GM19372 (cell line): ENCODE measurements at regions not wholly inside any gene's neighbourhood (a gene's known extent, or its start where the extent isn't known, plus 50 kb on each side); places are given as distances from the start of the nearest gene placed in this dataset.

Experiments
- ATAC-seq: cut with Tn5 transposase; IDR thresholded peaks from one replicate; pipeline ENCODE4 v1.9.1; 2021; ENCODE audit warnings: mild to moderate bottlenecking, low read depth, moderate library complexity; ENCODE audit not compliant: unreplicated experiment

DNA sequence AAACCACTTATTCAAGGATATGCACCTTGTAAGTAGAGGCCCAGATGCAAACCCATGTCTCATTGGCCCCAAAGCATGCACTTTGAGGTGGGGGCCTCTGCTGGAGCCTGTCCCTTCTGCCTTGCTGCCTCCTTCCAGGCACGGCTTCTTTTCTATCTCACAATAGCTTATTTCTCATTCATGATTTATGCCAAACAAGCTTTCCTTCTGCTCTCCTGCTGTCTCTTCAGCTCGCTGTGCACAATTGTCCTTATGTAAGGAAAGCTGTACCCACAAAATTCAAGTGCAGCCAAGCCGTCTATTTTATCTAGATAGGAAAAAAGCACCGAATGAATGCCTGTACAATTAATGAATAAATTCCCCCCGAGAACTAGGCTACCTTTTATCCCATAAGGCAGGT is 124.8 kb upstream of the PACRGL start:
- ATAC-seq = no peak

DNA sequence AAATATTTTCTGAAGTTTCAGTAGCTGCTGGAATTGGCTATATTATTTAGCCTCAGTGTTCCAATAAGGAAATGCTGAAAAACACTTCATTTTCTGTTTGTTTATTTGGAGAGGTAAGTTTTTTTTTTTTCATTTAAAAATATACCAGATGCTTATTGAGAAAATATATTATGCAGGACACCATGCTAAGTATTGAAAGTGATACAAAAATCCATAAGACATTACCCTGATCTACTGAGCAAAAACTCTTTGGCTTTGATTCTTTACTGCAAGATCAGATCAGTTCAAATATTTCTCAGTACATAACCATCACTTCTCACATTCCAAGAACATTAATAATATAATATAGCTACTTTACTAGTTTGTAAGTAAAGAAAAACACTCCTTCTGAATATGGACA is 123.4 kb upstream of the PACRGL start:
- no peak for ATAC-seq

- no peak for ATAC-seq
Measured at GRCh38 chr4:20577702-20578101, 122.6 kb upstream of the PACRGL start.

DNA sequence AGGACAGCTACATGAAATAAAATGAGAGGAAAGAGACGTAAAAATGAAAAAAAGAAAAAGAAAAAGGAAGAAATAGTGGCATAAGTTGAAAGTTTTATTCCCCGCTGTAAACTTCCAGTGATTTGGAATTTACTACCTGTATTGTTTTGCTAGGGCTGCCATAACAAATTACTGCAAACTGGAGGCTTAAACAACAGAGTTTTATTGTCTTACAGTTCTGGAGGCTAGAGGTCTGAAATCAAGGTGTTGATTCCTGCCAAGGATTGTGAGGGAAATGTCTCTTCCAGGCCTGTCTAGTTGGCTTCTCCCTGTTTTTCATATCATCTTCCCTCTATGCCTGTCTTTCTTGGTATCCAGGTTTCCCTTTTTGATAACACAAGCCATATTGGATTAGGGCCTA is 119.4 kb upstream of the PACRGL start:
- no peak for ATAC-seq

- ATAC-seq = no peak
Measured at GRCh38 chr4:20589436-20589835, 110.8 kb upstream of the PACRGL start.

- ATAC-seq = no peak
Measured at GRCh38 chr4:20590849-20591248, 109.4 kb upstream of the PACRGL start.

DNA sequence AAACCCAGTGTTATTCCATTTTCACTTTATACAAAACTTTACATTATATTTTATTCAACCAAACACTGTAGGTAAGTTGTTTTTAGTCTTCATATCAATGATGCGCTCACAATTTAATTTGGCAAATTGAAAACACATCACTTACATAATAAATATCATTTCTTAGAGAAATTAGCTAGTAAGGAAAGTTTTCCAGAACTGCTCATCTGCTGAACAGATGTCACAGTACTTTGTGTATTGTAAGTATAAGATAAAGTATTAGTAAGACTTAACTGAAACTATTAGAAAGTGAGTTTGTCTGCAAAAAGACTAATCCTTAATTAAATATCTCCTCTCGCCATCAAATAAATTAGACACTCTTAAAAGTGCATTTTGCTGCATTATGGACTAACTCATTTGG is 108.7 kb upstream of the PACRGL start:
- no peak for ATAC-seq

- no peak for ATAC-seq
Measured at GRCh38 chr4:20592013-20592412, 108.2 kb upstream of the PACRGL start.

DNA sequence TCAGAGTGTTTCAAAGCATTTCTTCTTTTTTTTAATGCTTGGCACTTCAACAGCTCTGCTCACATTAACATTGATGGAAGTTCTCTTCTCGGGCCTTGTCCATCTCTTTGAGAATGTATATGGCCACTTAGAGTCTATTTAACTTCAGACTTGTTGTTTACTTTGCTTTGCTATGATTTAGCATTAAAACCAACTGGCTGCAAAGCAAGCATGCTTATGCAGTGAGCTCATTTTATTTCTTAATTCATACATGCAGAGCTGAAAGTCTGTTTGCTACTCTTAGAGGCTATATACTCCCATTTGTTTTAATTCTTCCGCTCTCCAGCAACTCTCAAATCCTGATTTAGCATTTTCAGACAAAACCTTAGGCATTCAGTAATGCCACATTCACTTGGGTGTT is 107.6 kb upstream of the PACRGL start:
- ATAC-seq = no peak

DNA sequence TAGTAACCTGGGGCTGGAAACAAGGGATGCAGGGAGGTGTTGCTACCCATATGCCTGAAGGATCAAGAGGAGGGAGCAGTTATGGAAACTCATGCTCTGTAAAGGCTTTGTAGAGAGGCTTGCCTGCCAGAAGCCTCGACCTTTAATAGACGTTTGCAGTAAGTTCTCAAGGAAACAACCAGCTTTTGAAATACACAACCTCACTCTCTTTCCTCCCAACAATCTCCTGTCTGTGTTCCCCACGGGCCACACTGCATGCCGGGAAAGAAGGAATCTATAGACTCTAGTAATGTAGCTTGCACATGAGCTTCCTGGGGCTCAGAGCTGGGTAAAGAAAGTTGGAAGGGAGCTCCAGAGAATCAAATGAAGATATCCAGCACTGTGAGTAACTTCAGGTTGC is 101.6 kb upstream of the PACRGL start:
- no peak for ATAC-seq

GRCh38 chr4:20603671-20604313 is 96.5 kb upstream of the PACRGL start:
- ATAC-seq = no peak

DNA sequence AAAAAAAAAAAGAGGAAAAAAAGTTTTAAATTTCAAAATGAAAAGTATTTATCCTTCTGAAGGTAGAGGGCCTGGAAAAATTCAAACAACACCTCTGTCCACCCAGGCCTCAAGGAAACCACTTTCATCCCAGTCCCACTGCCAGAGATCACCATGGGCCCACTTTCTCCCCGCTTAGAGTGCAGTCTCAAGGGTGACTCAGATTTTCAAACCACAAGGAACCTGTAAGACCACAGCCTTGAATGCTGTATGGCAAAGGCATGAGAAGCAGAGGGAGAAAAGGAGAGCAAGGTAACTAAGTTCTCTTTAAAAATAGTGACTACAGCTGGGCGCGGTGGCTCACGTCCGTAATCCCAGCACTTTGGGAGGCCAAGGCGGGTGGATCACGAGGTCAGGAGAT is 87.9 kb upstream of the PACRGL start:
- ATAC-seq = no peak

DNA sequence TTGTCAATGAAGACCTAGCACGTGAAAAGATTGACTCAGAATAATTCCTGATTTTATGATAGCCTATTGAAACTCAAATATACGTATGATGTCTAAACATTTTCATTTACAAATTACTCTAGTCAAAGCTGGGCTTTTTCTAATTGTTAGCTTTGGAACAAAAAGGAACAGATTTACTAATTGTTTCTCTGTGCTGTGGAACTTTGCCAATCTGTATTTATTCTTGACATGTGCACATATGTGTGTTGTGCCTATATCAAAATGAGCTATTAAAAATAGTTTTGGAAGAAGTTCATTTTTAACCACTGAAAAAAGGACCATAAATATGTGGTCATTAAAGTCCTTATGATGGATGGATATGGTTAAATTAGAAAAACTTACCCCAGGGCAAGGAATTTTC is 85.4 kb upstream of the PACRGL start:
- ATAC-seq = no peak

DNA sequence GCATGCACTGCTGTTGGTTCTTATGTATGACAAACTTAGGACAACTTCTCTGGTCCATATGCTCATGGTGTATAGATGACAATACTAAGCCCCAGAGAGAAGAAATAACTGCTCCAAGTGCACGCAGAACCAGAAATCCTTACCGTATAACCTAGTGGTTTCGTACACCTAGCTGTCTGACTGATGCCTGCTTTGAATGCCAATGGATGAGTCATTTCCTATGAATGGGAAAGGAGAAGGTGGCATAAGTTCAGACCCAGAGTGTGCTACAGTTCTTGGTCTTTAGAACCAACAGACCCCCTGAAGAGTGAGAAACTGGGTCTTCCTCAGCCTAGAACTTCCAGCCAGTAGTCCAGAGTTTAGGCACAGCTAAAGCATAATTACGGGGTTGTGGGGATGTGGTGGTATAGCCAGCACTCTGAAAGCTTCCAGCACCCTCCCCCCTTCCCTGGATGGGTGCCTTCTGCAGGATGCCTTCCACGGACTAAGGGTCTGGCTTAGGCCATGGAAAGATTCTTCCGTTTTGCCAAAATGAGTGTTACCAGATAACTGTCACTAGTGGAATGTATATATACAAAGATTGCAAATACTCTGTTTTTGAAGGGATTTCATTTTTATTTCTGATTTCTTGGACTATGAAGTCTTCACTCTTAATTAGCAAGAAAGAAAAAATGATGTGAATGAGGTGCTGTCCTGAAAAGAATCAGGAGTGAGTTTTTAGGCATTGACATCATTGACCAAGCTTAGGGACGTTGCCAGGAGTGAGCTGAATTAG is 84.6 kb upstream of the PACRGL start:
- no peak for ATAC-seq

- no peak for ATAC-seq
Measured at GRCh38 chr4:20616313-20616712, 83.9 kb upstream of the PACRGL start.

- no peak for ATAC-seq
Measured at GRCh38 chr4:20616848-20617247, 83.4 kb upstream of the PACRGL start.

DNA sequence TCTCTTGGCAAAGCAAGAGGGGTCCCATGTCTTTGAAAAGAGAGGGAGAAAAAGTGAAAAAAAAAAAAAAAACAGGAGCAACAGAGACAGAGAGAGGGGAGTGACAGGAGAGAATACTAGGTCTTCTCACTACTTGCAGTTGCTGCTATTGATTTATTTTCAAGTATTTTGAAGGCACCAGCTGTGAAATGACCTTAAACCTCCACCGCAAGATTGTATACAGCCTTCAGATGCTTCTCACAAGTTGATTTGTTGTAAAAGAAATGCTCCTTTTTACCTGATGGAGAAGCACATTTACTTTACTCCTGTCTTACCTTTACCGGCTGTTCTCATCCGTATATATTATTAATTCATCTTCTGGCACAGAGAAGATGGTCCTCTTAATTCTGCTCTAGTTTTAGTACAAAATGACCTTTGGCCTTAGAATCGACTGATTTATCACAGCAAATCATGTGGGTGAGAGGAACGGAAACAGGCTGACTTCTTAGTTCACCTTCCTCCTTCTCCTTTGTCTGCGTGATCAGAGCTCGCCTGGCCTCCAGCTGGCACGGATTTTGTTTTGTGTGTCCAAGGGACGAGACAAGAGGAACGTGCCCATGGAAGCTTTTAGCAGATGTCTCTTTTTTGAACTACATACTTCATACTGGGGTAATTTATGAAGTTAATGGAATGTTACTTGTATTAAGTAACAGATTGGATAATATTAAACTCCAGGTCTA is 82.4 kb upstream of the PACRGL start:
- ATAC-seq = no peak

GRCh38 chr4:20618731-20619130 is 81.5 kb upstream of the PACRGL start:
- ATAC-seq = no peak

DNA sequence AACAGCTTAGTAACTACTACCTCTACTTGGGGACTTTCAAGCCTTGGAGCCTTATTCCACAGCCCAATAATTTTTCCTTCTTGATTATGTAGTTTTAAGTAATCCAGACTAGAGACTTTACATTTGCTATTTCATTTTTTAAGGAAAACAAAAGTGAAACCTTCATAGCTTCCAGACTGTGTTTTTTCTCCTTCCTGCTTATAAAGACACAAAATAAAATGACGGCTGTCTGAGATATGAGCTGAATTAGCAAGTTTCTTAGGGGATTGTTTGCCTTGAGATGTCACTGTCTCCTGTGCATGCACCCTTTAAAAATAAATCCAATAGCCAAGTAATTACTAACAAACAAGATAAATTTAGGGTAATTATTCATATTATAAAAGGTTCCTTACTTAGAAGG is 78.8 kb upstream of the PACRGL start:
- ATAC-seq = no peak

- no peak for ATAC-seq
Measured at GRCh38 chr4:20622701-20623100, 77.6 kb upstream of the PACRGL start.

- ATAC-seq = no peak
Measured at GRCh38 chr4:20623939-20624338, 76.3 kb upstream of the PACRGL start.
